ENCODE measurements at regions not wholly inside any gene's neighbourhood (a gene's known extent, or its start where the extent isn't known, plus 50 kb on each side); places are given as distances from the start of the nearest gene placed in this dataset.

- no peak for DNase-seq
- H3K4me3 ChIP-seq (ENCODE audit: low read depth, low read length) = no peak overlapping the region
- in situ Hi-C loops (cut with HindIII; ENCODE audit: low pct_ligation_motif_present, low sequenced_read_pairs) = no loop called here
- TF ChIP-seq CTCF (IDR thresholded peaks at IDR 0.05; ENCODE audit: low read depth, low read length, missing control alignments) = no peak
- H3K27ac ChIP-seq = no peak overlapping the region
- H3K36me3 ChIP-seq (replicated peaks) = no peaks in the 10 kb centered on the region
- H3K27me3 ChIP-seq (replicated peaks) = no peaks in the 10 kb centered on the region
These were observed 76.2 kb upstream of the ADAMTS9 start for GRCh38 chr3:64763980-64764379.

- Histone ChIP-seq H3K4me3 (ENCODE audit: low read depth, low read length) (no peak overlapping the region), H3K36me3 (replicated peaks) (no peaks in the 10 kb centered on the region), H3K27me3 (replicated peaks) (no peaks in the 10 kb centered on the region), H3K27ac (no peak overlapping the region)
- in situ Hi-C loops (cut with HindIII; ENCODE audit: low pct_ligation_motif_present, low sequenced_read_pairs) = no loop called here
- no peak for TF ChIP-seq CTCF (IDR thresholded peaks at IDR 0.05; ENCODE audit: low read depth, low read length, missing control alignments)
- DNase-seq = no peak
These were observed 73.9 kb upstream of the ADAMTS9 start for GRCh38 chr3:64761729-64762128.

GRCh38 chr3:64760258-64760657 is 72.5 kb upstream of the ADAMTS9 start:
- no peak for DNase-seq
- no peaks in the 10 kb centered on the region for H3K36me3 ChIP-seq (replicated peaks)

GRCh38 chr3:64759811-64760210 is 72.0 kb upstream of the ADAMTS9 start:
- Histone ChIP-seq H3K36me3 (replicated peaks) (no peaks in the 10 kb centered on the region), H3K27me3 (replicated peaks) (no peaks in the 10 kb centered on the region), H3K4me3 (ENCODE audit: low read depth, low read length) (no peak overlapping the region), H3K27ac (no peak overlapping the region)
- DNase-seq = no peak
- in situ Hi-C loops (cut with HindIII; ENCODE audit: low pct_ligation_motif_present, low sequenced_read_pairs) = no loop called here
- no peak for TF ChIP-seq CTCF (IDR thresholded peaks at IDR 0.05; ENCODE audit: low read depth, low read length, missing control alignments)

More at GRCh38 chr3:64760258-64760657, 72.5 kb upstream of the ADAMTS9 start:
- TF ChIP-seq CTCF (IDR thresholded peaks at IDR 0.05; ENCODE audit: low read depth, low read length, missing control alignments) = no peak
- H3K27me3 ChIP-seq (replicated peaks) = no peaks in the 10 kb centered on the region
- in situ Hi-C loops (cut with HindIII; ENCODE audit: low pct_ligation_motif_present, low sequenced_read_pairs) = no loop called here
- no peak overlapping the region for H3K27ac ChIP-seq
- no peak overlapping the region for H3K4me3 ChIP-seq (ENCODE audit: low read depth, low read length)

- Histone ChIP-seq H3K36me3 (replicated peaks) (no peaks in the 10 kb centered on the region), H3K27me3 (replicated peaks) (no peaks in the 10 kb centered on the region), H3K4me3 (ENCODE audit: low read depth, low read length) (no peak overlapping the region), H3K27ac (no peak overlapping the region)
- no peak for TF ChIP-seq CTCF (IDR thresholded peaks at IDR 0.05; ENCODE audit: low read depth, low read length, missing control alignments)
- in situ Hi-C loops (cut with HindIII; ENCODE audit: low pct_ligation_motif_present, low sequenced_read_pairs) = no loop called here
- DNase-seq = no peak
These were observed 68.7 kb upstream of the ADAMTS9 start for GRCh38 chr3:64756398-64756986.

GRCh38 chr3:64748244-64748904 is 60.6 kb upstream of the ADAMTS9 start:
- H3K27me3 ChIP-seq (replicated peaks) = no peaks in the 10 kb centered on the region
- in situ Hi-C loops (cut with HindIII; ENCODE audit: low pct_ligation_motif_present, low sequenced_read_pairs) = no loop called here
- no peak overlapping the region for H3K27ac ChIP-seq
- no peak for DNase-seq
- H3K4me3 ChIP-seq (ENCODE audit: low read depth, low read length) = no peak overlapping the region
- TF ChIP-seq CTCF (IDR thresholded peaks at IDR 0.05; ENCODE audit: low read depth, low read length, missing control alignments) = no peak
- H3K36me3 ChIP-seq (replicated peaks) = no peaks in the 10 kb centered on the region

All from brain microvascular endothelial cell (primary cell).